ENCODE measurements at regions not wholly inside any gene's neighbourhood (a gene's known extent, or its start where the extent isn't known, plus 50 kb on each side); places are given as distances from the start of the nearest gene placed in this dataset.

GRCh38 chr5:103472265-103472664, 90.3 kb downstream of the NUDT12 start:
- CTCF ChIA-PET: interaction anchor here (0.8 to 2.3 kb wide), 8 partner anchors 12 to 248 kb away, joined by 3 to 9 read pairs (median 4); no protein-coding TSS in a partner anchor
- H3K36me3 ChIP-seq (ENCODE audit: control insufficient read depth, insufficient read depth, low read length): no peaks in the 10 kb centered on the region
- no peak for TF ChIP-seq CTCF (IDR thresholded peaks at IDR 0.05; ENCODE audit: insufficient read depth, low read depth, low read length)

GRCh38 chr5:103469288-103470040, 93.1 kb downstream of the NUDT12 start:
- ChIA-PET CTCF (no interaction called here), POLR2A (interaction anchor here (0.6 kb wide), 1 partner anchor 211 kb away, joined by 3 read pairs; the partner anchor contains the start of gene MACIR)
- TF ChIP-seq CTCF (IDR thresholded peaks at IDR 0.05; ENCODE audit: insufficient read depth, low read depth, low read length): no peak
- DNase-seq (ENCODE audit: low read depth): no peak
- Histone ChIP-seq H3K36me3 (ENCODE audit: control insufficient read depth, insufficient read depth, low read length) (no peaks in the 10 kb centered on the region), H3K4me3 (ENCODE audit: low read depth, low read length) (no peak overlapping the region), H3K27me3 (ENCODE audit: control insufficient read depth, insufficient read depth, low read length) (no peaks in the 10 kb centered on the region)

More at GRCh38 chr5:103472265-103472664, 90.3 kb downstream of the NUDT12 start:
- no peak for DNase-seq (ENCODE audit: low read depth)
- POLR2A ChIA-PET: no interaction called here
- Histone ChIP-seq H3K27me3 (ENCODE audit: control insufficient read depth, insufficient read depth, low read length) (no peaks in the 10 kb centered on the region), H3K4me3 (ENCODE audit: low read depth, low read length) (no peak overlapping the region)

- ChIA-PET CTCF (interaction anchor here (1.1 kb wide), 1 partner anchor 243 kb away, joined by 3 read pairs; no protein-coding TSS in a partner anchor), POLR2A (no interaction called here)
- no peak for TF ChIP-seq CTCF (IDR thresholded peaks at IDR 0.05; ENCODE audit: insufficient read depth, low read depth, low read length)
- Histone ChIP-seq H3K36me3 (ENCODE audit: control insufficient read depth, insufficient read depth, low read length) (no peaks in the 10 kb centered on the region), H3K4me3 (ENCODE audit: low read depth, low read length) (no peak overlapping the region), H3K27me3 (ENCODE audit: control insufficient read depth, insufficient read depth, low read length) (no peaks in the 10 kb centered on the region)
- no peak for DNase-seq (ENCODE audit: low read depth)
Observed at GRCh38 chr5:103467831-103468230, 94.8 kb downstream of the NUDT12 start.

- CTCF ChIA-PET: no interaction called here
- no peak for TF ChIP-seq CTCF (IDR thresholded peaks at IDR 0.05; ENCODE audit: insufficient read depth, low read depth, low read length)
- H3K4me3 ChIP-seq (ENCODE audit: low read depth, low read length): no peak overlapping the region
- no peak for DNase-seq (ENCODE audit: low read depth)
- H3K27me3 ChIP-seq (ENCODE audit: control insufficient read depth, insufficient read depth, low read length): no peaks in the 10 kb centered on the region
- POLR2A ChIA-PET: no interaction called here
- H3K36me3 ChIP-seq (ENCODE audit: control insufficient read depth, insufficient read depth, low read length): no peaks in the 10 kb centered on the region
Observed at GRCh38 chr5:103466495-103466894, 96.1 kb downstream of the NUDT12 start.

- Histone ChIP-seq H3K4me3 (ENCODE audit: low read depth, low read length) (no peak overlapping the region), H3K36me3 (ENCODE audit: control insufficient read depth, insufficient read depth, low read length) (no peaks in the 10 kb centered on the region), H3K27me3 (ENCODE audit: control insufficient read depth, insufficient read depth, low read length) (no peaks in the 10 kb centered on the region)
- DNase-seq (ENCODE audit: low read depth): no peak
- TF ChIP-seq CTCF (IDR thresholded peaks at IDR 0.05; ENCODE audit: insufficient read depth, low read depth, low read length): no peak
- ChIA-PET POLR2A (no interaction called here), CTCF (interaction anchor here (1.1 to 1.3 kb wide), 3 partner anchors 10 to 29 kb away, joined by 3 to 5 read pairs (median 4); no protein-coding TSS in a partner anchor)
Observed at GRCh38 chr5:103465891-103466290, 96.7 kb downstream of the NUDT12 start.

Measured in BJ (cell line).